DOHH2 (cell line): ENCODE measurements at regions not wholly inside any gene's neighbourhood (a gene's known extent, or its start where the extent isn't known, plus 50 kb on each side); places are given as distances from the start of the nearest gene placed in this dataset.

Experiments
- EZH2phosphoT487 ChIP-seq: fragments of 200-600 bp; sonication (generic); IDR thresholded peaks from 2 replicates; pipeline ENCODE4 v1.6.1; 2017; ENCODE audit warnings: borderline replicate concordance, mild to moderate bottlenecking, antibody characterized with exemption, low read length, moderate library complexity, mixed read lengths
- TF ChIP-seq, protein P1 (sequence below): fragments of 200-600 bp; sonication (generic); IDR thresholded peaks from one replicate; pipeline ENCODE4 v1.5.1; 2014; ENCODE audit warnings: antibody characterized with exemption, mild to moderate bottlenecking, low read depth, low read length; ENCODE audit not compliant: poor library complexity, severe bottlenecking

DNA sequence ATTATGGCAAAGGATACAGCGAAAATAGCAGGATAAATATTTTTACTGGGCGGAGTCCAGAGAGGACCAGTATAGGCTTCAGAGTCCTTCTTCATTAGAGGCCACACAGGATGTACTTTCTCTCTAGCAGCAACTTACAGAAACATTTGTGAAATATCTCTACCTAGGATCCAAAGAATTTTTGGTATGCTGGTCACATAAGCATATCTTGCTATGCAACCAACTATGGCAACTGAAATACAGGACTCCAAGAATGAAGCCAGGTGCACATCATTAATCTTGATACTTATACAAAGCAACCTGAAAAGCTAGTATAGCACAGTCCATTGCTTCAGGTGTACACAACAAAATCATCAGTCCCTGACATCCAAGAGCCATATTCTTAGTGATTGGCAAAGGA is 59.1 kb upstream of the NABP1 start:
- TF ChIP-seq, protein P1, sequence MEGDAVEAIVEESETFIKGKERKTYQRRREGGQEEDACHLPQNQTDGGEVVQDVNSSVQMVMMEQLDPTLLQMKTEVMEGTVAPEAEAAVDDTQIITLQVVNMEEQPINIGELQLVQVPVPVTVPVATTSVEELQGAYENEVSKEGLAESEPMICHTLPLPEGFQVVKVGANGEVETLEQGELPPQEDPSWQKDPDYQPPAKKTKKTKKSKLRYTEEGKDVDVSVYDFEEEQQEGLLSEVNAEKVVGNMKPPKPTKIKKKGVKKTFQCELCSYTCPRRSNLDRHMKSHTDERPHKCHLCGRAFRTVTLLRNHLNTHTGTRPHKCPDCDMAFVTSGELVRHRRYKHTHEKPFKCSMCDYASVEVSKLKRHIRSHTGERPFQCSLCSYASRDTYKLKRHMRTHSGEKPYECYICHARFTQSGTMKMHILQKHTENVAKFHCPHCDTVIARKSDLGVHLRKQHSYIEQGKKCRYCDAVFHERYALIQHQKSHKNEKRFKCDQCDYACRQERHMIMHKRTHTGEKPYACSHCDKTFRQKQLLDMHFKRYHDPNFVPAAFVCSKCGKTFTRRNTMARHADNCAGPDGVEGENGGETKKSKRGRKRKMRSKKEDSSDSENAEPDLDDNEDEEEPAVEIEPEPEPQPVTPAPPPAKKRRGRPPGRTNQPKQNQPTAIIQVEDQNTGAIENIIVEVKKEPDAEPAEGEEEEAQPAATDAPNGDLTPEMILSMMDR: no peak
- no peak for TF ChIP-seq EZH2phosphoT487
